ENCODE measurements at regions not wholly inside any gene's neighbourhood (a gene's known extent, or its start where the extent isn't known, plus 50 kb on each side); places are given as distances from the start of the nearest gene placed in this dataset.

DNA sequence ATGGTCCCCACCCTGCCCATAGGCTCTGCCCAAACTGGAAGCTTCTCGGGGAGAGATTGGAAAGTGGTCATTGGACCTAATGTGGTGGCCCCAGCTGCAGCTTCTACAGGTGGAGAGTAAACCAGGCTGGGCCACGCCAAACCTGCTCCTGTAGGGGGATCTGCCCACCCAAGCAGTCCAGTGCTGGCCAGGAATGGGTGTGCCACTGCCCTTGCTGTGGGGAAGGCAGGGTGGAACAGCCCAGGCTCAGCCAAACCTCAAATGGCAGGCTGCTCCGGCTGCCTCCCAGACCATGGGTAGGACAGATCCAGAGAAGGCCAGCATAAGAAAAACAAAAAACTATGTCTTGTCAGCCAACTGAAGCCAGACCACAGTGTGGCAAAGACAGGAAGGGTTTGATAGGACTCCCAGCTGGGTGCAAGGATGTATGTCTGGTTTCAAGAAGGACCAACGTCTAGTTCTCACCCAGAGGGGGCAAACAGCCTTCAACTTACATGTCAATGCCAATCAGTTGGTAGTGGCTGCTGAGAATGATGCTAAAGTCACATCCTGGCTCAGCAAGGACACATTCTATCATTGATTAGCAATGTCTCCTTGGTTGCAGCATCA lies 267.3 kb downstream of the UACA start:
- Histone ChIP-seq H3K36me3 (ENCODE audit: control insufficient read depth, insufficient read depth, low read length) (no peaks in the 10 kb centered on the region), H3K4me3 (ENCODE audit: extremely low read depth, insufficient read depth, low read length, poor library complexity, severe bottlenecking) (no peak overlapping the region), H3K27ac (ENCODE audit: low read depth, low read length, severe bottlenecking) (no peak overlapping the region), H3K4me1 (ENCODE audit: control insufficient read depth, insufficient read depth, low read length, poor library complexity, severe bottlenecking) (peaks cover 55% of the 10 kb centered on the region), H3K9me3 (ENCODE audit: control insufficient read depth, low read length) (no peaks in the 10 kb centered on the region)
- WGBS, 2 experiments (ENCODE audit: insufficient coverage in 2 of 2) = 90 to 94% methylated on average over 2 to 4 of the region's 4 CpGs

GRCh38 chr15:70494852-70495571 lies 268.3 kb downstream of the UACA start:
- peak overlapping the region; percentile 96 for H3K27ac ChIP-seq (ENCODE audit: low read depth, low read length, severe bottlenecking)
- WGBS, 2 experiments (ENCODE audit: insufficient coverage in 2 of 2) = 20 to 52% methylated on average over 3 to 5 of the region's 8 CpGs
- peaks cover 52% of the 10 kb centered on the region for H3K4me1 ChIP-seq (ENCODE audit: control insufficient read depth, insufficient read depth, low read length, poor library complexity, severe bottlenecking)
- H3K36me3 ChIP-seq (ENCODE audit: control insufficient read depth, insufficient read depth, low read length) = no peaks in the 10 kb centered on the region
- H3K9me3 ChIP-seq (ENCODE audit: control insufficient read depth, low read length) = no peaks in the 10 kb centered on the region
- H3K4me3 ChIP-seq (ENCODE audit: extremely low read depth, insufficient read depth, low read length, poor library complexity, severe bottlenecking) = no peak overlapping the region

- H3K9me3 ChIP-seq (ENCODE audit: control insufficient read depth, low read length) = no peaks in the 10 kb centered on the region
- H3K27ac ChIP-seq (ENCODE audit: low read depth, low read length, severe bottlenecking) = peak overlapping the region; percentile 96
- 89 to 100% methylated on average over 1 to 3 of the region's 4 CpGs for WGBS, 2 experiments (ENCODE audit: insufficient coverage in 2 of 2)
- no peaks in the 10 kb centered on the region for H3K36me3 ChIP-seq (ENCODE audit: control insufficient read depth, insufficient read depth, low read length)
- no peak overlapping the region for H3K4me3 ChIP-seq (ENCODE audit: extremely low read depth, insufficient read depth, low read length, poor library complexity, severe bottlenecking)
- H3K4me1 ChIP-seq (ENCODE audit: control insufficient read depth, insufficient read depth, low read length, poor library complexity, severe bottlenecking) = peaks cover 52% of the 10 kb centered on the region
Measured at GRCh38 chr15:70494517-70494851, 268.9 kb downstream of the UACA start.

GRCh38 chr15:70493787-70494516 lies 269.4 kb downstream of the UACA start:
- Histone ChIP-seq H3K9me3 (ENCODE audit: control insufficient read depth, low read length) (no peaks in the 10 kb centered on the region), H3K36me3 (ENCODE audit: control insufficient read depth, insufficient read depth, low read length) (no peaks in the 10 kb centered on the region), H3K4me3 (ENCODE audit: extremely low read depth, insufficient read depth, low read length, poor library complexity, severe bottlenecking) (no peak overlapping the region), H3K4me1 (ENCODE audit: control insufficient read depth, insufficient read depth, low read length, poor library complexity, severe bottlenecking) (peaks cover 52% of the 10 kb centered on the region), H3K27ac (ENCODE audit: low read depth, low read length, severe bottlenecking) (peak overlapping the region; percentile 96)
- 84 to 97% methylated on average over 12 to 13 of the region's 13 CpGs for WGBS, 2 experiments (ENCODE audit: insufficient coverage in 2 of 2)

DNA sequence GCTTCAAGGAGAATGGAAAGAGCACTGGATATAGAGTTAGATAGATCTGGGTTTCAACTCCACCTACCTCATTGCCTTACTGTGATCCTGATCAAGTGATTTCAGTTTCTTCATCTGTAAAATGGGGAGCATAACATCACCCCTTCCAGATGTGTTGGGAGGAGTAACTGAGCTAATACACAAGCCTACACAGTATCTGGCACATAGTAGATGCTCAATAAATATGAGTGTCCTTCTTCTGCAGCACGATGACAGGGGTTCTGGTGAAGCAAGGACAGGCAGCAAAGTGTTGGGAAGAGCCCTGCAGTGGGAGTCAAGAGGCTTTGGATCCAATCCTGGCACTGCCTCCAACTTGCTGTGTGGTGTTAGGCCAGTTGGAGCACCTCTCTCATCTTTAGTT lies 270.0 kb downstream of the UACA start:
- Histone ChIP-seq H3K4me3 (ENCODE audit: extremely low read depth, insufficient read depth, low read length, poor library complexity, severe bottlenecking) (no peak overlapping the region), H3K4me1 (ENCODE audit: control insufficient read depth, insufficient read depth, low read length, poor library complexity, severe bottlenecking) (peaks cover 52% of the 10 kb centered on the region), H3K36me3 (ENCODE audit: control insufficient read depth, insufficient read depth, low read length) (no peaks in the 10 kb centered on the region), H3K27ac (ENCODE audit: low read depth, low read length, severe bottlenecking) (no peak overlapping the region), H3K9me3 (ENCODE audit: control insufficient read depth, low read length) (no peaks in the 10 kb centered on the region)
- 100% methylated on average over 1 of the region's 1 CpG for WGBS, 2 experiments (ENCODE audit: insufficient coverage in 2 of 2)

DNA sequence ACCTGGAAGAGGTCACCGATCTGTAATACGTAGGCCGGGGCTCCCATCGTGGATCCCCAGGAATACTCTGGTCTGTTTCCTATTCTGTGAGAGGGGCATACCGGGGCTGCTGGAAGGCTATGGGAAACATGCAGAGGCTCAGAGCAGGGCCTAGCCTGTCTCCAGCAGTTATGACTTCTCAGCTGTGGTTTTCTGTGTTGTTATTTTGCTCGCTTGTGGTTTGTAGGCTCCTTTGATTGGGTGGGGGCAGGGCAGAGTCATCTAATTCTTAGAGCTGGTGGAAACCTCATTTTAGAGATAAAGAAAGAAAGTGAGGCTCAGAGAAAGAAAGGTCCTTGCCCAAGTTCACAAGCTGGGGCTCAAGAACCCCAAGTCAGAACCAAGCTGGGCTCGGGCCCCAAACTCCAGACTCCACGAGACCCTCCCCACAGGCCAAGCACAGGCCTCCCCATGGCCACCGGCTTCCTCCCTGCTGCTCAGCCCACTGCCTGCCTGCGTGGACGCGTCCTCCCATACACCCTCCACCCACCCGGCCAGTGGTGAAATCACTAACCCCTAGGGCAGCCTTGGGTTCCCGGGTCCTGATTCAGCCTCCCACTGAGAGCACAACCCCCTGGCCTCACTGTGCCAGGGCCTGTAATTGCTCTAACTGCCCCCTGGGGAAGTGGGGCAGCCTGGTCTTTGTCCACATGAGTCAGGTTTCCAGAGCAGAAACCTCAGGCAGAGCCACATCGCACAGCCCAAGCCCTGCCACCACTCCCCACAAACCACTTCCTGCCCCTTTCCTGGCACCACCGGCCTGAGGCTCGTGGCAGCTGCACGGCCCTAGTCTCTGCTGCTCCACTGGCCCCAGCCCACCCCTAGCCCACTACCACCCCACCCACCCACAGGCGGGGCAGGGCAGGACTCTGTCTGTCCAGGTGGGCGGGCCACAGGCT lies 270.8 kb downstream of the UACA start:
- Histone ChIP-seq H3K4me1 (ENCODE audit: control insufficient read depth, insufficient read depth, low read length, poor library complexity, severe bottlenecking) (peaks cover 52% of the 10 kb centered on the region), H3K9me3 (ENCODE audit: control insufficient read depth, low read length) (no peaks in the 10 kb centered on the region), H3K36me3 (ENCODE audit: control insufficient read depth, insufficient read depth, low read length) (no peaks in the 10 kb centered on the region), H3K4me3 (ENCODE audit: extremely low read depth, insufficient read depth, low read length, poor library complexity, severe bottlenecking) (no peak overlapping the region), H3K27ac (ENCODE audit: low read depth, low read length, severe bottlenecking) (peak overlapping the region; percentile 61)
- WGBS, 2 experiments (ENCODE audit: insufficient coverage in 2 of 2) = 78 to 80% methylated on average over 18 of the region's 20 CpGs

DNA sequence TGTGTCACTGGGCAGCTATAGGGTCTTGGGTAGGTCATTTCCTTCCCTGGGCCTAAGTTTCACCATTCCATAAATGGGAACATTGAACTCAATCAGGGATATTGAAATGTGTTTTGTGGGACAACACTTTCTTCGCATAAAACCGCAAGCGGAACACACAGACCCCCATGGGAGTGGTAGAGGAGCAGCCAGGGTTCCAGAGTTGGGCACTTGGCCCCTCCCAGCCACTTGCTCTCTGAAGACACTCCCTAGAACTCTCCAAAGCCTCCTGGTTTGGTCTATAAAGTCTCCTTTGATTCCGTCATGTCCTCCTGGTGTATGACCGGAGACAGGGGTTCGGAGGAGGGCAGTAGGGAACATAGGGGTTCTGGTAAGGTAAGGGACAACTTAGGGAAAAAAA lies 271.7 kb downstream of the UACA start:
- H3K4me1 ChIP-seq (ENCODE audit: control insufficient read depth, insufficient read depth, low read length, poor library complexity, severe bottlenecking) = peaks cover 52% of the 10 kb centered on the region
- H3K36me3 ChIP-seq (ENCODE audit: control insufficient read depth, insufficient read depth, low read length) = no peaks in the 10 kb centered on the region
- no peak overlapping the region for H3K4me3 ChIP-seq (ENCODE audit: extremely low read depth, insufficient read depth, low read length, poor library complexity, severe bottlenecking)
- no peak overlapping the region for H3K27ac ChIP-seq (ENCODE audit: low read depth, low read length, severe bottlenecking)
- H3K9me3 ChIP-seq (ENCODE audit: control insufficient read depth, low read length) = no peaks in the 10 kb centered on the region
- 97 to 100% methylated on average over 5 of the region's 6 CpGs for WGBS, 2 experiments (ENCODE audit: insufficient coverage in 2 of 2)

DNA sequence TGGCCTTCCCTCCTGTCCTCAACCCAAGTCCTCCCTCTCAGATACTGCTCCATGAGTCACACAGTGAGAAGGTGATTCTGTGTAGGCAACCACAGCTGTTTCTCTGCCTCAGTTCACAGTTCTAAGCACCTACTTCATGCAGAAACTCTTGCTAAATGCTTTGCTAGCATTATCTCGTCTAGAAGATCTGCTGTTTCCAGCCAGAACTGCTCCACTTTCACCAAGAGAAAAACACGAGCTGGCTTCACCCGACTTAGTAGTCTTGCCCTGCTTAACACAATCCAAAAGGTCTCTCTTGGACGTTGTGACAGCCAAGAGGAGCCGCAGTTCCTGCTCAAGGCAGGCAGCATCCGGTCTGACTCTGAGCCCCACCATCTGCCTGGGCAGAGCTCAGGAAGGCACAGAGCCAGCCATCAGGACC lies 272.1 kb downstream of the UACA start:
- H3K36me3 ChIP-seq (ENCODE audit: control insufficient read depth, insufficient read depth, low read length) = no peaks in the 10 kb centered on the region
- H3K9me3 ChIP-seq (ENCODE audit: control insufficient read depth, low read length) = no peaks in the 10 kb centered on the region
- 84 to 90% methylated on average over 6 of the region's 6 CpGs for WGBS, 2 experiments (ENCODE audit: insufficient coverage in 2 of 2)
- H3K27ac ChIP-seq (ENCODE audit: low read depth, low read length, severe bottlenecking) = no peak overlapping the region
- H3K4me3 ChIP-seq (ENCODE audit: extremely low read depth, insufficient read depth, low read length, poor library complexity, severe bottlenecking) = no peak overlapping the region
- peaks cover 48% of the 10 kb centered on the region for H3K4me1 ChIP-seq (ENCODE audit: control insufficient read depth, insufficient read depth, low read length, poor library complexity, severe bottlenecking)

DNA sequence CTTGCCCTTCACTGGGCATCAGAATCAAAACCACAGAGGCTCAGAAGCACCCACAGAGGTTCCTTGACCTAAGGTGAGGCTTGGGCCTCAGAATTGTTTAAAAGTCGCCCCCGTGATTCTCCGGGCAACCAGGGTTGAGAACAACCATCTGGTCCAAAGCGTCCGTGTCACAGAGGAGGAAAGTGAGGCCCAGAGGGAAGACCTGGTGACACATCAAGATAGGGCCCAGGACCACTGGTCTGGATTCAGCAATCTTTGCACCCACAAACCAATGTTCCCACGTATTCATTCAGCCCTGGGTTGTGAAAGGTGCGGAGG lies 272.6 kb downstream of the UACA start:
- no peak overlapping the region for H3K4me3 ChIP-seq (ENCODE audit: extremely low read depth, insufficient read depth, low read length, poor library complexity, severe bottlenecking)
- peaks cover 45% of the 10 kb centered on the region for H3K4me1 ChIP-seq (ENCODE audit: control insufficient read depth, insufficient read depth, low read length, poor library complexity, severe bottlenecking)
- no peaks in the 10 kb centered on the region for H3K36me3 ChIP-seq (ENCODE audit: control insufficient read depth, insufficient read depth, low read length)
- H3K27ac ChIP-seq (ENCODE audit: low read depth, low read length, severe bottlenecking) = no peak overlapping the region
- no peaks in the 10 kb centered on the region for H3K9me3 ChIP-seq (ENCODE audit: control insufficient read depth, low read length)
- WGBS, 2 experiments (ENCODE audit: insufficient coverage in 2 of 2) = 94 to 99% methylated on average over 5 of the region's 7 CpGs

DNA sequence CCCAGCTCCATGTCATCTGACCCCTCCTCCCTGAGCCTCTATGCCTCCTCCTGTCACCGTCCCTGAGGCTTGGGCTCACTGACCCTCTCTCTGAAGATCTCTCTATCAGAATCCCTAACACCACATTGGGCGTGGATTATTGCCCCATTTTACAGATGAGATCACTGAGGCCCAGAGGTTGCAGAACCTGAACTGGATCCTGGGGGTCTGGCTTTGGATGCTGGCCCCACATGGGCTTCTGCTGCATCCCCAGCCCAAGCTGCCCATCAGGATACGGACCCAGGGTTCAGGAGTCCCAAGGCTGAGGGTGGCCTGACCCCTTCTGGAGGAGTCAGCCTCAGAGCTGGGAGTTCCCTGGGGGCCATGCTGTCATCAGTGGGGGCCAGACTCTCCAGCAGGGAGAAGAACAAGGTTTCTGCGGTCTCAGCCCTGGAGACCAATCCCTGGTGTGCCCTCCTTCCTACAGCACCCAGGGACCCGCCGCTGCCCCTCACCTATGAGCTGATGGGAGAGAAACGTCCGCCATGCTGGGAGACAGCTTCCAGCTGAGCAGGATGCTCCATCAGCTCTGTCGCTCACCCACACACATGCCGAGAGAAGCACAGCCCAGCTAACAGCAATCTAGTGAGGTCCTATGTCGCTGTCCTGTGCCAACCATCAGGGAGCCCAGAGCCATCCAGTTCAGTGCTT lies 273.1 kb downstream of the UACA start:
- no peaks in the 10 kb centered on the region for H3K9me3 ChIP-seq (ENCODE audit: control insufficient read depth, low read length)
- no peak overlapping the region for H3K27ac ChIP-seq (ENCODE audit: low read depth, low read length, severe bottlenecking)
- WGBS, 2 experiments (ENCODE audit: insufficient coverage in 2 of 2) = 88 to 92% methylated on average over 9 to 11 of the region's 11 CpGs
- no peak overlapping the region for H3K4me3 ChIP-seq (ENCODE audit: extremely low read depth, insufficient read depth, low read length, poor library complexity, severe bottlenecking)
- peaks cover 40% of the 10 kb centered on the region for H3K4me1 ChIP-seq (ENCODE audit: control insufficient read depth, insufficient read depth, low read length, poor library complexity, severe bottlenecking)
- no peaks in the 10 kb centered on the region for H3K36me3 ChIP-seq (ENCODE audit: control insufficient read depth, insufficient read depth, low read length)

Measured in mesodermal cell (in vitro differentiated cells).